Neutrophil (primary cell): ENCODE measurements at regions not wholly inside any gene's neighbourhood (a gene's known extent, or its start where the extent isn't known, plus 50 kb on each side); places are given as distances from the start of the nearest gene placed in this dataset.
"Not testable (repeated sequence)": the region's sequence is repeated elsewhere in the genome, so short reads cannot be mapped to it uniquely, and the experiment has no call there.

Experiments used
- H3K27ac ChIP-seq: fragments of 200-600 bp; sonication (generic); 2 replicates; pipeline ENCODE4 v1.5.1; 2016; ENCODE audit warnings: mild to moderate bottlenecking, moderate library complexity
- H3K27me3 ChIP-seq: fragments of 200-600 bp; sonication (generic); 2 replicates; pipeline ENCODE4 v1.6.0; 2016; ENCODE audit warnings: mild to moderate bottlenecking
- H3K36me3 ChIP-seq: fragments of 200-600 bp; sonication (generic); 2 replicates; pipeline ENCODE4 v1.5.1; 2017
- H3K4me1 ChIP-seq, 2 experiments: fragments of 200-600 bp in 1 of 2; sonication (generic) in 1 of 2; 1 replicate in 1 of 2; 2 replicates in 1 of 2; pipeline versions ENCODE4 v1.5.1 to v1.6.1; 2013 to 2016; ENCODE audit warnings: low read depth in 1 of 2, low read length in 1 of 2, mild to moderate bottlenecking in 1 of 2, moderate library complexity in 1 of 2; ENCODE audit not compliant: control insufficient read depth in 1 of 2, insufficient read depth in 1 of 2
- H3K4me3 ChIP-seq, 2 experiments: fragments of 200-600 bp in 1 of 2; sonication (generic) in 1 of 2; 1 replicate in 1 of 2; 2 replicates in 1 of 2; pipeline ENCODE4 v1.5.1; 2013 to 2016; ENCODE audit warnings: low read depth in 1 of 2, low read length in 1 of 2, mild to moderate bottlenecking in 1 of 2, moderate library complexity in 1 of 2
- H3K9me3 ChIP-seq: fragments of 200-600 bp; sonication (generic); 2 replicates; pipeline ENCODE4 v1.5.1; 2016
- CTCF ChIP-seq: fragments of 200-600 bp; sonication (generic); IDR thresholded peaks from 2 replicates; pipeline ENCODE4 v1.5.1; 2016; ENCODE audit warnings: antibody characterized with exemption

GRCh38 chr14:97113339-97113738 lies 316.2 kb downstream of the VRK1 start:
- H3K4me3 ChIP-seq: no peak overlapping the region

GRCh38 chr14:97116546-97116945 lies 319.4 kb downstream of the VRK1 start:
- Histone ChIP-seq H3K27ac (no peak overlapping the region), H3K9me3 (no peaks in the 10 kb centered on the region), H3K4me1 (no peaks in the 10 kb centered on the region), H3K36me3 (no peaks in the 10 kb centered on the region), H3K4me3 (no peak overlapping the region), H3K27me3 (peaks cover 24% of the 10 kb centered on the region)
- no peak for TF ChIP-seq CTCF

More at GRCh38 chr14:97113339-97113738, 316.2 kb downstream of the VRK1 start:
- Histone ChIP-seq H3K9me3 (no peaks in the 10 kb centered on the region), H3K27me3 (peaks cover 30% of the 10 kb centered on the region), H3K4me1 (no peaks in the 10 kb centered on the region), H3K27ac (no peak overlapping the region), H3K36me3 (no peaks in the 10 kb centered on the region)
- no peak for TF ChIP-seq CTCF

GRCh38 chr14:97117693-97118092 lies 320.5 kb downstream of the VRK1 start:
- no peaks in the 10 kb centered on the region for H3K36me3 ChIP-seq
- no peak for TF ChIP-seq CTCF
- peaks cover 13% of the 10 kb centered on the region for H3K27me3 ChIP-seq
- H3K27ac ChIP-seq: no peak overlapping the region
- H3K9me3 ChIP-seq: no peaks in the 10 kb centered on the region
- H3K4me1 ChIP-seq: no peaks in the 10 kb centered on the region
- H3K4me3 ChIP-seq: no peak overlapping the region

GRCh38 chr14:97120204-97120603 lies 323.0 kb downstream of the VRK1 start:
- H3K27ac ChIP-seq: no peak overlapping the region
- no peak overlapping the region for H3K4me3 ChIP-seq
- no peak for TF ChIP-seq CTCF
- H3K9me3 ChIP-seq: no peaks in the 10 kb centered on the region
- H3K27me3 ChIP-seq: peaks cover 13% of the 10 kb centered on the region
- H3K36me3 ChIP-seq: no peaks in the 10 kb centered on the region
- H3K4me1 ChIP-seq: no peaks in the 10 kb centered on the region

- Histone ChIP-seq H3K27me3 (peaks cover 9% of the 10 kb centered on the region), H3K9me3 (no peaks in the 10 kb centered on the region), H3K4me1 (no peaks in the 10 kb centered on the region), H3K4me3 (no peak overlapping the region), H3K27ac (no peak overlapping the region), H3K36me3 (no peaks in the 10 kb centered on the region)
- TF ChIP-seq CTCF: no peak
Observed at GRCh38 chr14:97120611-97121031, 323.4 kb downstream of the VRK1 start.

- H3K36me3 ChIP-seq: no peaks in the 10 kb centered on the region
- H3K4me3 ChIP-seq: no peak overlapping the region
- TF ChIP-seq CTCF: no peak
Observed at GRCh38 chr14:97129639-97130038, 332.5 kb downstream of the VRK1 start.

GRCh38 chr14:97135847-97136246 lies 338.7 kb downstream of the VRK1 start:
- not testable (repeated sequence) for H3K27me3 ChIP-seq, H3K4me1 ChIP-seq, H3K4me3 ChIP-seq, H3K9me3 ChIP-seq, H3K27ac ChIP-seq, H3K36me3 ChIP-seq

More at GRCh38 chr14:97129639-97130038, 332.5 kb downstream of the VRK1 start:
- Histone ChIP-seq H3K4me1 (no peaks in the 10 kb centered on the region), H3K27ac (no peak overlapping the region), H3K9me3 (no peaks in the 10 kb centered on the region), H3K27me3 (no peaks in the 10 kb centered on the region)
